ENCODE measurements at regions not wholly inside any gene's neighbourhood (a gene's known extent, or its start where the extent isn't known, plus 50 kb on each side); places are given as distances from the start of the nearest gene placed in this dataset.

DNA sequence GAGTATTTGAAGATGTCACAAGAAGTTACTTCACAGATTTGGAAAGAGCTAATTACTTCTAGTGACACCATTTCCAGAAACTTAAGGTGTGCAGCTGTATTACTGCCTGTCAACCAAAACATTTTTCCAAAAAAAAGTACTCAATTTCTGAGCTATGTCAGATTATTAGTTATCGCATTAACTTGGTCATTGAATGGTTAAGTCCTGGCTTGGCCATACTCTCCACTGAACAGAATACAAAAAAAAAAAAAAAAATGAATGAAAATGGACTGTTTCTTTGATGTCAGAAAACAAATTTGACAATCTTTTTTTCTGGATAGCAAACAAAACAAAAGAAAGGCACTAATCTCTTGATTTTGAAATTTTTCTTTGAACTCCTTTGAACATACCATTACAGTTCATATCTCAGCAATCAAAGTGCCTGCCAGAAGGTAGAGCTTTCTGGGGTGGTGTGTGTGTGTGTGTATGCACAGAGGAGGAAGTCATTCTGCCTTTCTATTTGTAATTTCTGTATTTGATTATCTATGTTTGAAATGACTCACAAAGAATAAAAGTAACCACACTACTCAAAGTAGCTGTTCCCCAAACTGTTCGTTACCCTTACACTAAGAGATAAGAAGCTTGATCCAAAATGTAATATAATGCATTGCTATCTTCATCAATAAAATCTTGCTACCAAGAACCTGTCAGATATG is 210.8 kb upstream of the FUT9 start:
- TF ChIP-seq RFX5 (IDR thresholded peaks at IDR 0.05) (no peak), POLR2A (IDR thresholded peaks at IDR 0.05; ENCODE audit: low read length) (no peak)
- TF ChIP-seq, protein P1, sequence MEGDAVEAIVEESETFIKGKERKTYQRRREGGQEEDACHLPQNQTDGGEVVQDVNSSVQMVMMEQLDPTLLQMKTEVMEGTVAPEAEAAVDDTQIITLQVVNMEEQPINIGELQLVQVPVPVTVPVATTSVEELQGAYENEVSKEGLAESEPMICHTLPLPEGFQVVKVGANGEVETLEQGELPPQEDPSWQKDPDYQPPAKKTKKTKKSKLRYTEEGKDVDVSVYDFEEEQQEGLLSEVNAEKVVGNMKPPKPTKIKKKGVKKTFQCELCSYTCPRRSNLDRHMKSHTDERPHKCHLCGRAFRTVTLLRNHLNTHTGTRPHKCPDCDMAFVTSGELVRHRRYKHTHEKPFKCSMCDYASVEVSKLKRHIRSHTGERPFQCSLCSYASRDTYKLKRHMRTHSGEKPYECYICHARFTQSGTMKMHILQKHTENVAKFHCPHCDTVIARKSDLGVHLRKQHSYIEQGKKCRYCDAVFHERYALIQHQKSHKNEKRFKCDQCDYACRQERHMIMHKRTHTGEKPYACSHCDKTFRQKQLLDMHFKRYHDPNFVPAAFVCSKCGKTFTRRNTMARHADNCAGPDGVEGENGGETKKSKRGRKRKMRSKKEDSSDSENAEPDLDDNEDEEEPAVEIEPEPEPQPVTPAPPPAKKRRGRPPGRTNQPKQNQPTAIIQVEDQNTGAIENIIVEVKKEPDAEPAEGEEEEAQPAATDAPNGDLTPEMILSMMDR (IDR thresholded peaks at IDR 0.05): no peak
- TF ChIP-seq, protein P2, sequence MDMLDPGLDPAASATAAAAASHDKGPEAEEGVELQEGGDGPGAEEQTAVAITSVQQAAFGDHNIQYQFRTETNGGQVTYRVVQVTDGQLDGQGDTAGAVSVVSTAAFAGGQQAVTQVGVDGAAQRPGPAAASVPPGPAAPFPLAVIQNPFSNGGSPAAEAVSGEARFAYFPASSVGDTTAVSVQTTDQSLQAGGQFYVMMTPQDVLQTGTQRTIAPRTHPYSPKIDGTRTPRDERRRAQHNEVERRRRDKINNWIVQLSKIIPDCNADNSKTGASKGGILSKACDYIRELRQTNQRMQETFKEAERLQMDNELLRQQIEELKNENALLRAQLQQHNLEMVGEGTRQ (IDR thresholded peaks at IDR 0.05): no peak

All from A549 (cell line).